K562 (cell line): ENCODE measurements at regions not wholly inside any gene's neighbourhood (a gene's known extent, or its start where the extent isn't known, plus 50 kb on each side); places are given as distances from the start of the nearest gene placed in this dataset.

Experiments
- MYC ChIP-seq, 2 experiments: fragments of 250-450 bp in 1 of 2; sonication (Bioruptor Pico) in 1 of 2; IDR thresholded peaks; 2 replicates each; pipeline versions ENCODE4 v1.5.1 to v1.6.1; 2012 to 2021; ENCODE audit warnings: low read depth in 2 of 2, borderline replicate concordance in 1 of 2, improper control_type of control experiment in 1 of 2, low read length in 1 of 2, mild to moderate bottlenecking in 1 of 2, moderate library complexity in 1 of 2
- THRAP3 ChIP-seq: fragments of 450-650 bp; IDR thresholded peaks from 2 replicates; pipeline ENCODE4 v1.6.1; 2016; ENCODE audit warnings: mild to moderate bottlenecking, inconsistent platforms, borderline replicate concordance
- ZNF140 ChIP-seq: fragments of 250-450 bp; sonication (Bioruptor Pico); IDR thresholded peaks from 2 replicates; pipeline ENCODE4 v1.8.0; 2021; ENCODE audit warnings: moderate library complexity, mild to moderate bottlenecking, inconsistent platforms
- ZNF280A ChIP-seq: fragments of 450-650 bp; IDR thresholded peaks from 2 replicates; pipeline ENCODE4 v1.6.1; 2018; ENCODE audit warnings: mild to moderate bottlenecking, low read depth; ENCODE audit not compliant: partially characterized antibody
- ZNF592 ChIP-seq: fragments of 450-650 bp; IDR thresholded peaks from 2 replicates; pipeline ENCODE4 v1.6.1; 2017; ENCODE audit warnings: antibody characterized with exemption, mild to moderate bottlenecking
- TF ChIP-seq, protein P1 (sequence below): fragments of 450-650 bp; IDR thresholded peaks from 2 replicates; pipeline ENCODE4 v1.6.1; 2016; ENCODE audit warnings: mild to moderate bottlenecking

GRCh38 chr4:18847249-18847890, 825.8 kb upstream of the LCORL start (continued):
- TF ChIP-seq ZNF592 = no peak
- no peak for TF ChIP-seq ZNF140 (CRISPR knock-in tag)
- no peak for TF ChIP-seq ZNF280A
- TF ChIP-seq, protein P1, sequence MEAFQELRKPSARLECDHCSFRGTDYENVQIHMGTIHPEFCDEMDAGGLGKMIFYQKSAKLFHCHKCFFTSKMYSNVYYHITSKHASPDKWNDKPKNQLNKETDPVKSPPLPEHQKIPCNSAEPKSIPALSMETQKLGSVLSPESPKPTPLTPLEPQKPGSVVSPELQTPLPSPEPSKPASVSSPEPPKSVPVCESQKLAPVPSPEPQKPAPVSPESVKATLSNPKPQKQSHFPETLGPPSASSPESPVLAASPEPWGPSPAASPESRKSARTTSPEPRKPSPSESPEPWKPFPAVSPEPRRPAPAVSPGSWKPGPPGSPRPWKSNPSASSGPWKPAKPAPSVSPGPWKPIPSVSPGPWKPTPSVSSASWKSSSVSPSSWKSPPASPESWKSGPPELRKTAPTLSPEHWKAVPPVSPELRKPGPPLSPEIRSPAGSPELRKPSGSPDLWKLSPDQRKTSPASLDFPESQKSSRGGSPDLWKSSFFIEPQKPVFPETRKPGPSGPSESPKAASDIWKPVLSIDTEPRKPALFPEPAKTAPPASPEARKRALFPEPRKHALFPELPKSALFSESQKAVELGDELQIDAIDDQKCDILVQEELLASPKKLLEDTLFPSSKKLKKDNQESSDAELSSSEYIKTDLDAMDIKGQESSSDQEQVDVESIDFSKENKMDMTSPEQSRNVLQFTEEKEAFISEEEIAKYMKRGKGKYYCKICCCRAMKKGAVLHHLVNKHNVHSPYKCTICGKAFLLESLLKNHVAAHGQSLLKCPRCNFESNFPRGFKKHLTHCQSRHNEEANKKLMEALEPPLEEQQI = no peak
- no peak for TF ChIP-seq THRAP3
- TF ChIP-seq MYC (IDR thresholded peaks at IDR 0.05; ENCODE audit: low read depth, low read length) = no peak
- no peak for TF ChIP-seq MYC (CRISPR knock-in tag; IDR thresholded peaks at IDR 0.05; ENCODE audit: borderline replicate concordance, low read depth)
